Type B pancreatic cell (in vitro differentiated cells): ENCODE measurements at regions not wholly inside any gene's neighbourhood (a gene's known extent, or its start where the extent isn't known, plus 50 kb on each side); places are given as distances from the start of the nearest gene placed in this dataset.
A peak's percentile ranks its signal among the peaks of the same experiment; 100 is the strongest.

Experiments
- DNase-seq: peaks from one replicate; pipeline ENCODE4 v3.0.0; 2021; ENCODE audit warnings: mixed read lengths; ENCODE audit not compliant: unreplicated experiment; ENCODE audit errors: extremely low spot score
- H3K27ac Mint-ChIP-seq: 2 replicates; pipeline ENCODE4 v1.8.0; 2021; ENCODE audit warnings: mild to moderate bottlenecking, mixed read lengths
- H3K27me3 Mint-ChIP-seq: 2 replicates; pipeline ENCODE4 v1.8.0; 2021; ENCODE audit warnings: mixed read lengths
- H3K36me3 Mint-ChIP-seq: 2 replicates; pipeline ENCODE4 v1.8.0; 2021; ENCODE audit warnings: mixed read lengths
- H3K4me1 Mint-ChIP-seq: one replicate; pipeline ENCODE4 v1.8.0; 2021; ENCODE audit warnings: mixed read lengths; ENCODE audit not compliant: unreplicated experiment
- H3K4me3 Mint-ChIP-seq: 2 replicates; pipeline ENCODE4 v1.8.0; 2021; ENCODE audit warnings: mild to moderate bottlenecking, mixed read lengths
- H3K9me3 Mint-ChIP-seq: 2 replicates; pipeline ENCODE4 v1.8.0; 2021; ENCODE audit warnings: mixed read lengths
- TF ChIP-seq, protein P1 (sequence below): fragments of 200-600 bp; sonication (generic); conservative IDR thresholded peaks from 2 replicates; pipeline ENCODE4 v1.5.0; 2021; ENCODE audit warnings: antibody characterized with exemption, mild to moderate bottlenecking

DNA sequence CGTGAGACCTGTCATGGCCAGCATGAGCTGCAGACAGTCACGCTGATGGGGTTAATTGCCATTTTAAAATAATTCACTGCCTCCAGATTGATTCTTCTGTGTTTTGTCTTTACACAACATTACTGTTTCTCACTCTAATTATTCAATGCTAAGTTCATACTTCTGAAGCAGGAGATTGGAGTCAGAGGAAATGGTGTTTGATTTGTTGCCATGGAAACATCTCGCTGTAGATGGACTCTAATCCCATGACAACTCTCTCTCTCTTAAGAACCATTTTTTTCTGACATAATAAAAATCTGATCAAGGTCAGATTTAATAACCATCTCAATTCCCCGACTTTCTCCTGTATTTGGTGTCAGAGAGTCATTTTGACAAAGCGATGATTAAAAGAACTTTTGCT, 209.0 kb downstream of the IDS start:
- TF ChIP-seq, protein P1, sequence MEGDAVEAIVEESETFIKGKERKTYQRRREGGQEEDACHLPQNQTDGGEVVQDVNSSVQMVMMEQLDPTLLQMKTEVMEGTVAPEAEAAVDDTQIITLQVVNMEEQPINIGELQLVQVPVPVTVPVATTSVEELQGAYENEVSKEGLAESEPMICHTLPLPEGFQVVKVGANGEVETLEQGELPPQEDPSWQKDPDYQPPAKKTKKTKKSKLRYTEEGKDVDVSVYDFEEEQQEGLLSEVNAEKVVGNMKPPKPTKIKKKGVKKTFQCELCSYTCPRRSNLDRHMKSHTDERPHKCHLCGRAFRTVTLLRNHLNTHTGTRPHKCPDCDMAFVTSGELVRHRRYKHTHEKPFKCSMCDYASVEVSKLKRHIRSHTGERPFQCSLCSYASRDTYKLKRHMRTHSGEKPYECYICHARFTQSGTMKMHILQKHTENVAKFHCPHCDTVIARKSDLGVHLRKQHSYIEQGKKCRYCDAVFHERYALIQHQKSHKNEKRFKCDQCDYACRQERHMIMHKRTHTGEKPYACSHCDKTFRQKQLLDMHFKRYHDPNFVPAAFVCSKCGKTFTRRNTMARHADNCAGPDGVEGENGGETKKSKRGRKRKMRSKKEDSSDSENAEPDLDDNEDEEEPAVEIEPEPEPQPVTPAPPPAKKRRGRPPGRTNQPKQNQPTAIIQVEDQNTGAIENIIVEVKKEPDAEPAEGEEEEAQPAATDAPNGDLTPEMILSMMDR: no peak
- H3K4me1 Mint-ChIP-seq: no peaks in the 10 kb centered on the region
- no peaks in the 10 kb centered on the region for H3K36me3 Mint-ChIP-seq
- no peaks in the 10 kb centered on the region for H3K9me3 Mint-ChIP-seq
- H3K27ac Mint-ChIP-seq: no peak overlapping the region
- no peak for DNase-seq
- H3K27me3 Mint-ChIP-seq: no peaks in the 10 kb centered on the region
- no peak overlapping the region for H3K4me3 Mint-ChIP-seq

DNA sequence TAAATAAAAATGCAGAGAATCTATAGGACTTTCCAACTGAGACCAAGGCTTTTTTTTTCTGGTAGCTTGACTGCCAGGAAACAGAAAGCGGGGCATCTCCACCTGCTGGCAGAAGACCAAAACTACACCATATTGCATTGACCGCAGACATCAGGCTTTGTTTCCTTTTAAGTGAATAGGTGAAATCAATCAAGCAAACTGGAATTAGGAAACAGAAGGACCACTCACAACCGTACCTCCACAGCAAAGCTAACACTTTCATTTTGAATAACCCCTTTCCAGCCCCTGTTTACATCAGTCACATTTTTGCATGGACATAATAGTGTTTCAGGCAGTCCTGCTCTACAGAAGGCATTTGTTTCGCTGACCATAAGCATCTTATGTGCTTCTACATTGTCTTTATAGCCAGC, 218.2 kb downstream of the IDS start:
- H3K36me3 Mint-ChIP-seq: no peaks in the 10 kb centered on the region
- H3K4me1 Mint-ChIP-seq: no peaks in the 10 kb centered on the region
- no peak overlapping the region for H3K27ac Mint-ChIP-seq
- H3K4me3 Mint-ChIP-seq: no peak overlapping the region
- no peak for DNase-seq
- TF ChIP-seq, protein P1: peak; percentile 85
- H3K9me3 Mint-ChIP-seq: no peaks in the 10 kb centered on the region
- H3K27me3 Mint-ChIP-seq: no peaks in the 10 kb centered on the region

DNA sequence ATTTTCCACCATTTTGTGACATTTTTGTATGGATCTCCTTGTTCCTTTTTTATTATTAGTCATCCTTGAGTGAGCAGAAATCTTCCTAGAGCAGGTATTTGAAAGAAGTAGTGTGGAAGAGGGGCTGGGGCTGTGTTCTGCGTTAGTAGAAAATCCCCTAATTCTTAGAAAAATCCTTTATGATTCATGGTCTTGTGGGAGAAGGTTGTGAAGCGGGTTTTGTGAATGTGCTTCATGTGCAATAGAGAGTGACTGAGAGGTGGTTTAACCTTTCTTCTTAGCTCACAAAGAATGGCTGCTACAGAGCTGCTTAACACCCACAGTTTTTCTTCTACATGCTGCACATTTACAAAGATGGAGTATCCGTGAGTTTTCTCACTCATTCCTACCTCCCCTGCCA, 220.5 kb downstream of the IDS start:
- H3K4me1 Mint-ChIP-seq: no peaks in the 10 kb centered on the region
- no peak overlapping the region for H3K4me3 Mint-ChIP-seq
- no peaks in the 10 kb centered on the region for H3K27me3 Mint-ChIP-seq
- H3K27ac Mint-ChIP-seq: no peak overlapping the region
- H3K9me3 Mint-ChIP-seq: no peaks in the 10 kb centered on the region
- TF ChIP-seq, protein P1: no peak
- no peaks in the 10 kb centered on the region for H3K36me3 Mint-ChIP-seq
- no peak for DNase-seq

DNA sequence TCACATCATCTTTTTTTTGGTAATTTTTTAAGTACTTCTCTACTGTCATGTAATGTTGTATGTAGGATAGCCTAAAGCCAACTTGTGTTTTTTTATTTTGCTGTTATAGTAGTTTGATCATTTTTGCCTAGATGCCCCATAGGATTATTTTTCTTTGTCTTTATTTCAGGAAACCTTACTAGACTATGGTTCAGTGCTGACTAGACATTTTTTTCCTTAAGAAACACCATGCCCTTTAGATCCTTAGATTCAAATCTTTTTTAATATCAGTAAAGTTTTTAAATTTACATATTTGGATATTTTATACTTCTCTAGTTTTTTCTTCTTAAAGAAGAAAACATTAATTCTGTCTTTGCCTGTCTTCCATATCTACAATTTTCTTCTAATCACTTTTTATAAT, 221.3 kb downstream of the IDS start:
- no peak overlapping the region for H3K4me3 Mint-ChIP-seq
- TF ChIP-seq, protein P1: no peak
- H3K36me3 Mint-ChIP-seq: no peaks in the 10 kb centered on the region
- H3K9me3 Mint-ChIP-seq: no peaks in the 10 kb centered on the region
- no peak for DNase-seq
- no peaks in the 10 kb centered on the region for H3K27me3 Mint-ChIP-seq
- no peaks in the 10 kb centered on the region for H3K4me1 Mint-ChIP-seq
- no peak overlapping the region for H3K27ac Mint-ChIP-seq

DNA sequence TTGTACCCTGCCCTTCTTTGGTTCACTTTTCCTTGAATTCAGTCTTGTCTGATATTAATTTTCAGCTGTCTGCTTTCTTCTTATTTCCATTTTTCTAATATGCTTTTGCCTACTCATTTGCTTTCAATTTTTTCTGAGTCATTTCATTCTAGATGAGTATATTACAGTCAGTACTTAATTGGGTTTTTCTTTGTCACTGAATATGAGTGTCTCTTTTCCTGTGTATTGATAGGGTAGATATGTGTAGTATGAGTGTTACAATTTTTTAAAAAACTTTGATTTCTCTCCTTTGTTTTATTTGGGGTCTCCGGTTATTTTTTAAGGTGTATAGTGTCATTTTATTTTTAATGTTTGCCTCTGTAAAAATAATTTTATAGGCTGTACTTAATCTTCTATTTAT, 222.2 kb downstream of the IDS start:
- no peaks in the 10 kb centered on the region for H3K36me3 Mint-ChIP-seq
- no peaks in the 10 kb centered on the region for H3K27me3 Mint-ChIP-seq
- TF ChIP-seq, protein P1: no peak
- no peak overlapping the region for H3K27ac Mint-ChIP-seq
- no peak overlapping the region for H3K4me3 Mint-ChIP-seq
- H3K9me3 Mint-ChIP-seq: no peaks in the 10 kb centered on the region
- no peak for DNase-seq
- H3K4me1 Mint-ChIP-seq: no peaks in the 10 kb centered on the region

DNA sequence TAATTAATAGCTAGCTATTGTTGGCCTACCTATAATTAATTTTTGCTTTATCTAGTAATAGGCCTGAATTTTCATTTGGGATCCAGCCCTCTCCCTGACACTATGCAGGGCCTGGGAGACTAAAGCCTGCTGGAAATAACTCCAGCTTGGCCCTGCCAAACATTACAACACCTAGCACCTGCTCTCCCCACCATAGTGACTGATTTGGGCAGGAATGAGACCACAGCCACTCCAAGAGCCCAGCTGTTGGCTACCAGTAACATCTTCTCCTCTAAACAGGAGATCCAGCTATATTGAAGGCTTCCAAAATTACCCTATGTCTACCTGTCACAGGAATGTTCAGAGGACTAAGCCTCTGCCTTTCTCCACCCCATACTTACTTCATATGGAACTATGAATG, 225.1 kb downstream of the IDS start:
- Mint-ChIP-seq H3K27me3 (no peaks in the 10 kb centered on the region), H3K36me3 (no peaks in the 10 kb centered on the region), H3K27ac (no peak overlapping the region), H3K4me3 (no peak overlapping the region), H3K9me3 (no peaks in the 10 kb centered on the region), H3K4me1 (no peaks in the 10 kb centered on the region)
- TF ChIP-seq, protein P1: no peak
- no peak for DNase-seq
